ENCODE measurements at regions not wholly inside any gene's neighbourhood (a gene's known extent, or its start where the extent isn't known, plus 50 kb on each side); places are given as distances from the start of the nearest gene placed in this dataset.

DNA sequence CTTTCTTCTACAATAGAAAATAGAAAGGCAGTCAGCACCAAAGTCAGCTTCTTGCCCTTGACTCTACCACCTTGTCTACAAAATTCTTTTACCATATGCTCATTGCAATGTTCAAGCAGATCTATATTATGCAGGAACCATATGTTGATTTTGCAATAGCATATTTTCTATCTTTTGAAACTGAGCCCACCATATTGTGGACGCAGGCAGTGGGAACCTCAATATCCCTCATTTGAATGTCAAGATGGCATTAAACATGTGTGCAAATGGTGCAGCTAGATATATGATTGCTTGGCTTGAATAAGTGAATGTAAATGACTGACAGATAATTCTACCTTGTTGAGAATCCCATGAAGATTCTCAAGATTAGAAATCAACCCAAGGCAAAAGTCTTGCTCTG, 412.7 kb upstream of the FSHR start:
- TF ChIP-seq, protein P1, sequence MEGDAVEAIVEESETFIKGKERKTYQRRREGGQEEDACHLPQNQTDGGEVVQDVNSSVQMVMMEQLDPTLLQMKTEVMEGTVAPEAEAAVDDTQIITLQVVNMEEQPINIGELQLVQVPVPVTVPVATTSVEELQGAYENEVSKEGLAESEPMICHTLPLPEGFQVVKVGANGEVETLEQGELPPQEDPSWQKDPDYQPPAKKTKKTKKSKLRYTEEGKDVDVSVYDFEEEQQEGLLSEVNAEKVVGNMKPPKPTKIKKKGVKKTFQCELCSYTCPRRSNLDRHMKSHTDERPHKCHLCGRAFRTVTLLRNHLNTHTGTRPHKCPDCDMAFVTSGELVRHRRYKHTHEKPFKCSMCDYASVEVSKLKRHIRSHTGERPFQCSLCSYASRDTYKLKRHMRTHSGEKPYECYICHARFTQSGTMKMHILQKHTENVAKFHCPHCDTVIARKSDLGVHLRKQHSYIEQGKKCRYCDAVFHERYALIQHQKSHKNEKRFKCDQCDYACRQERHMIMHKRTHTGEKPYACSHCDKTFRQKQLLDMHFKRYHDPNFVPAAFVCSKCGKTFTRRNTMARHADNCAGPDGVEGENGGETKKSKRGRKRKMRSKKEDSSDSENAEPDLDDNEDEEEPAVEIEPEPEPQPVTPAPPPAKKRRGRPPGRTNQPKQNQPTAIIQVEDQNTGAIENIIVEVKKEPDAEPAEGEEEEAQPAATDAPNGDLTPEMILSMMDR (IDR thresholded peaks at IDR 0.05; ENCODE audit: insufficient read depth, low read length) = no peak
- TF ChIP-seq POLR2AphosphoS5 (IDR thresholded peaks at IDR 0.05; ENCODE audit: low read depth) (no peak), GABPA (IDR thresholded peaks at IDR 0.05; ENCODE audit: low read depth) (no peak)
- TF ChIP-seq, protein P2, sequence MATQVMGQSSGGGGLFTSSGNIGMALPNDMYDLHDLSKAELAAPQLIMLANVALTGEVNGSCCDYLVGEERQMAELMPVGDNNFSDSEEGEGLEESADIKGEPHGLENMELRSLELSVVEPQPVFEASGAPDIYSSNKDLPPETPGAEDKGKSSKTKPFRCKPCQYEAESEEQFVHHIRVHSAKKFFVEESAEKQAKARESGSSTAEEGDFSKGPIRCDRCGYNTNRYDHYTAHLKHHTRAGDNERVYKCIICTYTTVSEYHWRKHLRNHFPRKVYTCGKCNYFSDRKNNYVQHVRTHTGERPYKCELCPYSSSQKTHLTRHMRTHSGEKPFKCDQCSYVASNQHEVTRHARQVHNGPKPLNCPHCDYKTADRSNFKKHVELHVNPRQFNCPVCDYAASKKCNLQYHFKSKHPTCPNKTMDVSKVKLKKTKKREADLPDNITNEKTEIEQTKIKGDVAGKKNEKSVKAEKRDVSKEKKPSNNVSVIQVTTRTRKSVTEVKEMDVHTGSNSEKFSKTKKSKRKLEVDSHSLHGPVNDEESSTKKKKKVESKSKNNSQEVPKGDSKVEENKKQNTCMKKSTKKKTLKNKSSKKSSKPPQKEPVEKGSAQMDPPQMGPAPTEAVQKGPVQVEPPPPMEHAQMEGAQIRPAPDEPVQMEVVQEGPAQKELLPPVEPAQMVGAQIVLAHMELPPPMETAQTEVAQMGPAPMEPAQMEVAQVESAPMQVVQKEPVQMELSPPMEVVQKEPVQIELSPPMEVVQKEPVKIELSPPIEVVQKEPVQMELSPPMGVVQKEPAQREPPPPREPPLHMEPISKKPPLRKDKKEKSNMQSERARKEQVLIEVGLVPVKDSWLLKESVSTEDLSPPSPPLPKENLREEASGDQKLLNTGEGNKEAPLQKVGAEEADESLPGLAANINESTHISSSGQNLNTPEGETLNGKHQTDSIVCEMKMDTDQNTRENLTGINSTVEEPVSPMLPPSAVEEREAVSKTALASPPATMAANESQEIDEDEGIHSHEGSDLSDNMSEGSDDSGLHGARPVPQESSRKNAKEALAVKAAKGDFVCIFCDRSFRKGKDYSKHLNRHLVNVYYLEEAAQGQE (IDR thresholded peaks at IDR 0.05; ENCODE audit: insufficient replicate concordance, low read depth) = no peak
